ENCODE measurements at regions not wholly inside any gene's neighbourhood (a gene's known extent, or its start where the extent isn't known, plus 50 kb on each side); places are given as distances from the start of the nearest gene placed in this dataset.

GRCh38 chr6:98124171-98124570 lies 710.2 kb upstream of the POU3F2 start:
- no peak overlapping the region for H2AK5ac ChIP-seq (ENCODE audit: low read depth, low read length)
- no peak overlapping the region for H3K4me2 ChIP-seq (ENCODE audit: insufficient read depth in 1 of 2, low read depth in 2 of 2, low read length in 2 of 2)
- H4K20me1 ChIP-seq (replicated peaks in 1 of 2; ENCODE audit: control insufficient read depth in 1 of 2, insufficient read depth in 2 of 2, low read length in 2 of 2): no peaks in the 10 kb centered on the region
- no peak overlapping the region for H2BK120ac ChIP-seq (replicated peaks; ENCODE audit: low read depth, low read length)
- no peak overlapping the region for H3K18ac ChIP-seq (ENCODE audit: extremely low read depth, low read length)
- no peak overlapping the region for H2BK20ac ChIP-seq (ENCODE audit: low read length)
- H3K23me2 ChIP-seq (ENCODE audit: low read depth, low read length): no peaks in the 10 kb centered on the region
- H2BK12ac ChIP-seq (ENCODE audit: low read depth, low read length): no peak overlapping the region
- H3K79me2 ChIP-seq (ENCODE audit: control insufficient read depth in 1 of 2, insufficient read depth in 2 of 2, low read length in 2 of 2): no peaks in the 10 kb centered on the region
- no peak overlapping the region for H2BK15ac ChIP-seq (ENCODE audit: low read length)
- peaks cover 0 to 2% (median 0%) of the 10 kb centered on the region in 4 experiments; a peak in 1 of 7 replicates for H3K27me3 ChIP-seq (replicated peaks in 1 of 4; ENCODE audit: control insufficient read depth in 3 of 4, extremely low read depth in 1 of 4, insufficient read depth in 3 of 4, low read length in 3 of 4)
- no peak overlapping the region for H3K4ac ChIP-seq (replicated peaks; ENCODE audit: insufficient read length, low read depth, low read length)
- H2AFZ ChIP-seq (ENCODE audit: low read length): no peak overlapping the region
- CTCF ChIA-PET (ENCODE audit: partially characterized antibody): interaction anchor here (0.7 kb wide), 1 partner anchor 36 kb away, joined by 3 read pairs; no protein-coding TSS in a partner anchor
- POLR2A ChIA-PET (ENCODE audit: partially characterized antibody): no interaction called here
- DNase-seq (ENCODE audit: low read depth in 1 of 2, low spot score in 2 of 2): no peak
- H3K23ac ChIP-seq (ENCODE audit: insufficient read length): no peak overlapping the region
- no peak overlapping the region for H3K27ac ChIP-seq (ENCODE audit: low read depth, low read length)
- H3K79me1 ChIP-seq (ENCODE audit: low read depth, low read length): no peaks in the 10 kb centered on the region
- no peak overlapping the region for H3K9ac ChIP-seq (replicated peaks in 1 of 4; ENCODE audit: extremely low read depth in 1 of 4, low read depth in 3 of 4, low read length in 3 of 4)
- H4K8ac ChIP-seq (ENCODE audit: extremely low read depth, insufficient read depth, low read length): no peak overlapping the region
- H4K5ac ChIP-seq (ENCODE audit: insufficient read length, low read depth, low read length): no peak overlapping the region
- no peak overlapping the region for H3K14ac ChIP-seq (ENCODE audit: insufficient read length)
- no peaks in the 10 kb centered on the region for H3K4me1 ChIP-seq (replicated peaks in 1 of 4; ENCODE audit: control insufficient read depth in 3 of 4, insufficient read depth in 4 of 4, low read length in 3 of 4)
- H3K56ac ChIP-seq (replicated peaks; ENCODE audit: insufficient read length, low read depth, low read length): no peak overlapping the region
- no peaks in the 10 kb centered on the region for H3K36me3 ChIP-seq (ENCODE audit: control insufficient read depth in 2 of 4, insufficient read depth in 4 of 4, low read length in 3 of 4)
- no peak overlapping the region for H4K91ac ChIP-seq (replicated peaks; ENCODE audit: insufficient read length, low read length)
- no peak overlapping the region for H2BK5ac ChIP-seq (ENCODE audit: low read depth, low read length)
- no peak overlapping the region for H3K4me3 ChIP-seq (ENCODE audit: extremely low read depth in 1 of 4, insufficient read depth in 2 of 4, low read depth in 3 of 4, low read length in 4 of 4)
- no peaks in the 10 kb centered on the region for H3K9me3 ChIP-seq (ENCODE audit: insufficient read depth in 2 of 2, low read depth in 1 of 2, low read length in 1 of 2)
- WGBS, 2 experiments (ENCODE audit: extremely low coverage in 1 of 2, insufficient coverage in 1 of 2, insufficient read length in 1 of 2, insufficient replicate concordance in 2 of 2, low coverage in 1 of 2, low lambda C conversion rate in 2 of 2, missing lambda C conversion rate in 1 of 2): 92% methylated on average over 2 of the region's 2 CpGs; no CpG with 5 or more reads in 1 of the 2 experiments
- FAIRE-seq: no peak
- TF ChIP-seq SRF (IDR thresholded peaks at IDR 0.05; ENCODE audit: low read depth, low read length): no peak
- TF ChIP-seq ZNF274 (IDR thresholded peaks at IDR 0.05; ENCODE audit: borderline replicate concordance, extremely low read depth, low read length): no peak
- TF ChIP-seq EGR1 (IDR thresholded peaks at IDR 0.05; ENCODE audit: borderline replicate concordance, low read depth, low read length): no peak
- no peak for TF ChIP-seq RBBP5 (IDR thresholded peaks at IDR 0.05; ENCODE audit: borderline replicate concordance, low read depth, low read length)
- TF ChIP-seq FOSL1 (IDR thresholded peaks at IDR 0.05; ENCODE audit: insufficient read depth, low read depth, low read length): no peak
- TF ChIP-seq GTF2F1 (IDR thresholded peaks at IDR 0.05; ENCODE audit: borderline replicate concordance, low read depth, low read length): no peak
- no peak for TF ChIP-seq ATF2 (IDR thresholded peaks at IDR 0.05; ENCODE audit: low read length)
- TF ChIP-seq BCL11A (IDR thresholded peaks at IDR 0.05; ENCODE audit: low read depth in 2 of 2, low read length in 2 of 2): no peak
- TF ChIP-seq TBP (IDR thresholded peaks at IDR 0.05; ENCODE audit: low read depth, low read length): no peak
- no peak for TF ChIP-seq POU5F1 (IDR thresholded peaks at IDR 0.05; ENCODE audit: low read depth, low read length)
- no peak for TF ChIP-seq SUZ12 (IDR thresholded peaks at IDR 0.05; ENCODE audit: low read length)
